ENCODE measurements at regions not wholly inside any gene's neighbourhood (a gene's known extent, or its start where the extent isn't known, plus 50 kb on each side); places are given as distances from the start of the nearest gene placed in this dataset.

DNA sequence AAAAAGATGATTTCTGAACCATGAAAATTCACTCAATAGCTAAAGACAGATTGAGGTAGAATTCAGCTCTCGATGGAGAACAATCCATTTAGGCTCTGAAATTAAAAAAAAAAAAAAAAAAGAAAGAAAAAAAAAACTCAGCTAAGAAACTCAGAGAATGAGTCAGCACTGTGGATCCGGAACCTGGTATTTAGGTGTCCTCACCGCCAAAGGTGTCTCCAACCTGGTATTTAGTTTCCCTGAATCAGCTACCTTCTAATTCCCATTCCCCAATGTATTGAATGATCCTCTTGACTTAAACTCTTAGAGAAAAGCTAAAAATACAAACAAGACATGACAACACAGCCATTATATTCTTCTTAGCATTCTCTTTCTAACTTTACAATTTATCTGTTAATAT, 150.3 kb upstream of the RASGEF1B start:
- H3K4me1 ChIP-seq (ENCODE audit: control insufficient read depth, extremely low read depth, insufficient read depth, low read length): no peaks in the 10 kb centered on the region
- no peaks in the 10 kb centered on the region for H3K27me3 ChIP-seq (ENCODE audit: control insufficient read depth, insufficient read depth, low read length)
- no peak overlapping the region for H3K4me3 ChIP-seq (replicated peaks in 1 of 4; ENCODE audit: control extremely low read depth in 1 of 4, insufficient read depth in 1 of 4, low read depth in 3 of 4, low read length in 4 of 4)
- H3K27ac ChIP-seq (ENCODE audit: insufficient read depth, low read length): no peak overlapping the region
- H2AFZ ChIP-seq (ENCODE audit: low read length): no peak overlapping the region
- H4K20me1 ChIP-seq (ENCODE audit: control insufficient read depth, extremely low read depth, insufficient read depth, low read length): no peaks in the 10 kb centered on the region
- no peaks in the 10 kb centered on the region for H3K9me3 ChIP-seq (ENCODE audit: control insufficient read depth, insufficient read depth, low read depth, low read length)
- TF ChIP-seq, protein P1, sequence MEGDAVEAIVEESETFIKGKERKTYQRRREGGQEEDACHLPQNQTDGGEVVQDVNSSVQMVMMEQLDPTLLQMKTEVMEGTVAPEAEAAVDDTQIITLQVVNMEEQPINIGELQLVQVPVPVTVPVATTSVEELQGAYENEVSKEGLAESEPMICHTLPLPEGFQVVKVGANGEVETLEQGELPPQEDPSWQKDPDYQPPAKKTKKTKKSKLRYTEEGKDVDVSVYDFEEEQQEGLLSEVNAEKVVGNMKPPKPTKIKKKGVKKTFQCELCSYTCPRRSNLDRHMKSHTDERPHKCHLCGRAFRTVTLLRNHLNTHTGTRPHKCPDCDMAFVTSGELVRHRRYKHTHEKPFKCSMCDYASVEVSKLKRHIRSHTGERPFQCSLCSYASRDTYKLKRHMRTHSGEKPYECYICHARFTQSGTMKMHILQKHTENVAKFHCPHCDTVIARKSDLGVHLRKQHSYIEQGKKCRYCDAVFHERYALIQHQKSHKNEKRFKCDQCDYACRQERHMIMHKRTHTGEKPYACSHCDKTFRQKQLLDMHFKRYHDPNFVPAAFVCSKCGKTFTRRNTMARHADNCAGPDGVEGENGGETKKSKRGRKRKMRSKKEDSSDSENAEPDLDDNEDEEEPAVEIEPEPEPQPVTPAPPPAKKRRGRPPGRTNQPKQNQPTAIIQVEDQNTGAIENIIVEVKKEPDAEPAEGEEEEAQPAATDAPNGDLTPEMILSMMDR (conservative IDR thresholded peaks at IDR 0.05 in 1 of 2, IDR thresholded peaks at IDR 0.05 in 1 of 2; ENCODE audit: low read depth in 1 of 2, low read length in 2 of 2): no peak
- no peak for TF ChIP-seq EZH2 (IDR thresholded peaks at IDR 0.05; ENCODE audit: low read length, missing control alignments)
- H3K36me3 ChIP-seq (ENCODE audit: control insufficient read depth, insufficient read depth, low read length): no peaks in the 10 kb centered on the region
- H3K79me2 ChIP-seq (ENCODE audit: control insufficient read depth, insufficient read depth, low read length): no peaks in the 10 kb centered on the region
- H3K9ac ChIP-seq (ENCODE audit: insufficient read depth, low read length): no peak overlapping the region
- no peak overlapping the region for H3K4me2 ChIP-seq (ENCODE audit: extremely low read depth, insufficient read depth, low read length)
- no peak for DNase-seq (ENCODE audit: low read depth in 2 of 2)

DNA sequence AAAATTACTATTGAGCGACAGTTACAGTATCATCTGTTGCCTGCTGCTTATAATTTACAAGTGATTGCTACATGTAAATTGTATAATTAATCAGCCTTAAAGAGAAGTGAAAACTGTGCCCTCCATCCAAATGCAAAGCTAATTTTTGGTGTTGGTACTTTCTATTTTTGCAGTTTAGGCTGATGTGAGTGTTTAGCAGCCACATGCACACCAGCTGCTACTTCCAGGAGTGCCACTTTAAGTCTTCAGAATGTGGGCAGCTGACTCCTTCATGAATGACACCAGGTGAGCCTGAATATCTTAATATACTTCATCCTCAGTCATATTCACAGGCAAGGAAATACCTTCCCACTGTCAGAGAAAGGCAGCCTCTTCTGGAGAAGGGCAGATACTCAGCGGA, 149.8 kb upstream of the RASGEF1B start:
- no peak overlapping the region for H3K4me2 ChIP-seq (ENCODE audit: extremely low read depth, insufficient read depth, low read length)

DNA sequence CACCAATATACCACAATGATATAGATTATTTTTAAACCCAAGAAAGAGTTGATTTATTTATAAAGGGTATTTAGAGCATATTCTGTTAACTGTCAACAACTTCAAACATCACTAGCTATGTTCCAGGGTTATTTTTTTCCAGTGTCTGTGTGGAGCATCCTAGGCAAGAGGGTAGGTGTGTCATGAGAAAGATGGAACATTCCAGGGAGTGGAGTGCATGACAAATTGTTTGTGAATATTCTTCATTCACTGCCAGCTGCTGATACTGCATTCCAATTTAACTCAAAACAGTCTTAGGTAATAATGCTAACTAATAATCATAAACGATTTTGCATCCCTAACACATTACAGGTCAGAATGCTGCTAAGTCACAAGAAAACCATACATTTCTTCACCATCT, 148.7 kb upstream of the RASGEF1B start:
- Histone ChIP-seq H3K4me2 (ENCODE audit: extremely low read depth, insufficient read depth, low read length) (no peak overlapping the region), H3K27me3 (ENCODE audit: control insufficient read depth, insufficient read depth, low read length) (no peaks in the 10 kb centered on the region), H3K9me3 (ENCODE audit: control insufficient read depth, insufficient read depth, low read depth, low read length) (no peaks in the 10 kb centered on the region), H2AFZ (ENCODE audit: low read length) (no peak overlapping the region), H3K36me3 (ENCODE audit: control insufficient read depth, insufficient read depth, low read length) (no peaks in the 10 kb centered on the region), H3K9ac (ENCODE audit: insufficient read depth, low read length) (no peak overlapping the region), H3K4me1 (ENCODE audit: control insufficient read depth, extremely low read depth, insufficient read depth, low read length) (no peaks in the 10 kb centered on the region), H3K27ac (ENCODE audit: insufficient read depth, low read length) (no peak overlapping the region), H3K79me2 (ENCODE audit: control insufficient read depth, insufficient read depth, low read length) (no peaks in the 10 kb centered on the region), H3K4me3 (replicated peaks in 1 of 4; ENCODE audit: control extremely low read depth in 1 of 4, insufficient read depth in 1 of 4, low read depth in 3 of 4, low read length in 4 of 4) (no peak overlapping the region), H4K20me1 (ENCODE audit: control insufficient read depth, extremely low read depth, insufficient read depth, low read length) (no peaks in the 10 kb centered on the region)
- TF ChIP-seq EZH2 (IDR thresholded peaks at IDR 0.05; ENCODE audit: low read length, missing control alignments): no peak
- TF ChIP-seq, protein P1 (conservative IDR thresholded peaks at IDR 0.05 in 1 of 2, IDR thresholded peaks at IDR 0.05 in 1 of 2; ENCODE audit: low read depth in 1 of 2, low read length in 2 of 2): no peak
- no peak for DNase-seq (ENCODE audit: low read depth in 2 of 2)

More for the DNA sequence above, 149.8 kb upstream of the RASGEF1B start:
- TF ChIP-seq, protein P1 (conservative IDR thresholded peaks at IDR 0.05 in 1 of 2, IDR thresholded peaks at IDR 0.05 in 1 of 2; ENCODE audit: low read depth in 1 of 2, low read length in 2 of 2): no peak
- Histone ChIP-seq H4K20me1 (ENCODE audit: control insufficient read depth, extremely low read depth, insufficient read depth, low read length) (no peaks in the 10 kb centered on the region), H3K27me3 (ENCODE audit: control insufficient read depth, insufficient read depth, low read length) (no peaks in the 10 kb centered on the region), H3K9ac (ENCODE audit: insufficient read depth, low read length) (no peak overlapping the region), H3K9me3 (ENCODE audit: control insufficient read depth, insufficient read depth, low read depth, low read length) (no peaks in the 10 kb centered on the region), H3K79me2 (ENCODE audit: control insufficient read depth, insufficient read depth, low read length) (no peaks in the 10 kb centered on the region), H3K27ac (ENCODE audit: insufficient read depth, low read length) (no peak overlapping the region), H3K4me1 (ENCODE audit: control insufficient read depth, extremely low read depth, insufficient read depth, low read length) (no peaks in the 10 kb centered on the region), H2AFZ (ENCODE audit: low read length) (no peak overlapping the region), H3K36me3 (ENCODE audit: control insufficient read depth, insufficient read depth, low read length) (no peaks in the 10 kb centered on the region), H3K4me3 (replicated peaks in 1 of 4; ENCODE audit: control extremely low read depth in 1 of 4, insufficient read depth in 1 of 4, low read depth in 3 of 4, low read length in 4 of 4) (no peak overlapping the region)
- no peak for DNase-seq (ENCODE audit: low read depth in 2 of 2)
